HG03565 (cell line): ENCODE measurements at regions not wholly inside any gene's neighbourhood (a gene's known extent, or its start where the extent isn't known, plus 50 kb on each side); places are given as distances from the start of the nearest gene placed in this dataset.
"Not testable (repeated sequence)": the region's sequence is repeated elsewhere in the genome, so short reads cannot be mapped to it uniquely, and the experiment has no call there.

Source experiments
- ATAC-seq: cut with Tn5 transposase; IDR thresholded peaks from one replicate; pipeline ENCODE4 v1.9.1; 2021; ENCODE audit warnings: mild to moderate bottlenecking, moderate library complexity; ENCODE audit not compliant: unreplicated experiment

DNA sequence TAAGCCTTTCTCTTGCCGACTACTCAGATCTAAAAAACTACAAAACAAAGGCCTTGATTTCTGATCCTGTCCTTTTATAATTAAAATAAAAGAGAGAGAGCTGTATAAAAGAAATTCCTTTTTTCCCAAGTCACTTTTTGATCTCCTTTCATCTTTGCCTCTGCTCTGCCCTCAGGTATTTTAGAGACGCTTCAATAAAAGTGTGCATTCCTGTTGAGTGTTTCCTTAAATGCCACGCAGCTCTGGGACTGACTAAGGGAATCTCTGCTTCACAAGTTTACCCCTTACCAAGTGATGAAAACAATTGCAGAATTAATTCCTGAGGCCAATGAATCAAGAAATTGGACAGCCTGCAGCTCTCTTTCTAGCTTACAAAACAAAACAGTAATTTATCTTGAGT, 1109.8 kb downstream of the TMTC2 start:
- ATAC-seq = no peak

- no peak for ATAC-seq
Observed at GRCh38 chr12:83793616-83794015, 1106.9 kb downstream of the TMTC2 start.

- ATAC-seq = no peak
Observed at GRCh38 chr12:83784298-83784890, 1097.7 kb downstream of the TMTC2 start.

GRCh38 chr12:83779526-83779925, 1092.8 kb downstream of the TMTC2 start:
- ATAC-seq = no peak

GRCh38 chr12:83769151-83769550, 1082.4 kb downstream of the TMTC2 start:
- no peak for ATAC-seq

- ATAC-seq = no peak
Observed at GRCh38 chr12:83767723-83768122, 1081.0 kb downstream of the TMTC2 start.

DNA sequence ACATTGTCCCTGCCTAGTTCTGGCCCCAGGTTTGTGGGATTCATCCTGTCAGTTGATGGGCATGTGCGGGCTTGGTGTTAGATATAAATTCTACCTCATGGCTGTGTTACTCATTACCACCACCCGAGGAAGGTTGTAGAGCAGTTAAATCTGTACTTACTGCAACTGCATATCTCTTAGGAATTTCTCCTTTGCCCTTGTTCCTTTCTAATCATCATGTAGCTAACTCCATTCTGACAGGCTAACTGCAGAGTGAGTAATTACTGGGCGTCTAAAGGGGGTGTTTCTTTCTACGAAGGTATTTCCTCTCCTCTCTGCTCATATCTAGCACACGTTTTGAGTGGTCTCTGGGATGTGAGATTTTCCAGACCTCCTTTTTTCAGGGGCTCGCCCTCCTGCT, 1076.7 kb downstream of the TMTC2 start:
- no peak for ATAC-seq

GRCh38 chr12:83759906-83760305, 1073.2 kb downstream of the TMTC2 start:
- ATAC-seq = no peak

GRCh38 chr12:83758888-83759631, 1072.4 kb downstream of the TMTC2 start:
- no peak for ATAC-seq

- ATAC-seq = no peak
Observed at GRCh38 chr12:83753904-83754303, 1067.2 kb downstream of the TMTC2 start.

- no peak for ATAC-seq
Observed at GRCh38 chr12:83753205-83753604, 1066.5 kb downstream of the TMTC2 start.

- no peak for ATAC-seq
Observed at GRCh38 chr12:83739607-83740006, 1052.9 kb downstream of the TMTC2 start.

DNA sequence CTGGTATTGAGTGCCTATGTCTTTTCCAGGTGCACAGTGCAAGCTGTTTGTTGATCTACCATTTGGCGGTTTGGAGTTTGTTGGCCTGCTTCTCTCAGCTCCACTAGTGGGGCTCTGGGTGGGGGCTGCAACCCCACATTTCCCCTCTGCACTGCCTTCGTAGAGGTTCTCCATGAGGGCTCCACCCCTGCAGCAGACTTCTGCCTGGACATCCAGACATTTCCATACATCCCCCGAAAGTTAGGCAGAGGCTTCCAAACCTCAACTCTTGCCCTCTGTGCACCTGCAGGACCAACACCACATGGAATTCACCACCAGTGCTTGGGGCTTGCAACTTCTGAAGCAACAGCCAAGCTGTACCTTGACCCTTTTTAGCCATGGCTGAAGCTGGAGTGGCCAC, 1024.1 kb downstream of the TMTC2 start:
- no peak for ATAC-seq

- no peak for ATAC-seq
Observed at GRCh38 chr12:83709899-83710298, 1023.2 kb downstream of the TMTC2 start.

- no peak for ATAC-seq
Observed at GRCh38 chr12:83700838-83701237, 1014.1 kb downstream of the TMTC2 start.

DNA sequence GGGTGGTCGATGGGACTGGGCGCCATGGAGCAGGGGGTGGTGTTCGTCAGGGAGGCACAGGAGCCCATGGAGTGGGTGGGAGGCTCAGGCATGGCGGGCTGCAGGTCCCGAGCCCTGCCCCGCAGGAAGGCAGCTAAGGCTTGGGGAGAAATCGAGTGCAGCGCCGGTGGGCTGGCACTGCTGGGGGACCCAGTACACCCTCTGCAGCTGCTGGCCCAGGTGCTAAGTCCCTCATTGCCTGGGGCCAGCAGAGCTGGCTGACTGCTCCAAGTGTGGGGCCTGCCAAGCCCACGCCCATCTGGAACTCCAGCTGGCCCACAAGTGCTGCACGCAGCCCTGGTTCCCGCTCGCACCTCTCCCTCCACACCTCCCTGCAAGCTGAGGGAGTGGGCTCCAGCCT, 1009.6 kb downstream of the TMTC2 start:
- ATAC-seq = not testable (repeated sequence)

DNA sequence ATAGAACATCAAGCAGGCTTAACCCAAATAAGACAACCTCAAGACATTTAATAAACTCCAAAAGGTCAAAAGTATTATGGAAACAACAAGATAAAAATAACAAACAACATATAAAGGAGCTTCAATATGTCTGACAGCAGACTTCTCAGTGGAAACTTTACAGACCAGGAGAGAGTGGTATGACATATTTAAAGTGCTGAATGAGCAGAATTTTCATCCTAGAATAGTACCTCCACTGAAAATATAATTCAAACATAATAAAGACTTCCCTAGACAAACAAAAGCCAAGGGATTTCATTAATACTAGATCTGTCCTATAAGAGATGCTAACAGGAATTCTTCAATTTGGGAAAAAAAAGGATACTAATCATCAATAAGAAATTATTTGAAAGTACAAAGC, 1005.0 kb downstream of the TMTC2 start:
- ATAC-seq = no peak

GRCh38 chr12:83690465-83690864, 1003.8 kb downstream of the TMTC2 start:
- ATAC-seq = no peak

DNA sequence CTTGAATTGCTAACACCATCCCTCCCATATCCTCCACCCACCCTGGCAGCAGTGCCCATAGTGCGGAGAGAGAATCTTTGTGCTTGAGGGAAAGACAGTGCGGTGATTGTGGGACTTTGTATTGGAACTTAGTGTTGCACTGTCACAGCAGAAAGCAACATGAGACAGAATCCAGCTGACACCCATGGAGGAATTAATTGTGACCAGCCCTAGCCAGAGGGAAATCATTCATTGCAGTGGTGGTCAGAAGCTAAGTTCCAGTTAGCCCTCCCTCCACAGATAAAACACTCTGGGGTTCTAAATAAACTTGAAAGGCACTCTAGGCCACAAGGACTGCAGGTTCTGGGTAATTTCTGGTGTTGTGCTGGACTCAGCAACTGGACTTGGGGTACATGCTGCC, 1002.6 kb downstream of the TMTC2 start:
- ATAC-seq = no peak

DNA sequence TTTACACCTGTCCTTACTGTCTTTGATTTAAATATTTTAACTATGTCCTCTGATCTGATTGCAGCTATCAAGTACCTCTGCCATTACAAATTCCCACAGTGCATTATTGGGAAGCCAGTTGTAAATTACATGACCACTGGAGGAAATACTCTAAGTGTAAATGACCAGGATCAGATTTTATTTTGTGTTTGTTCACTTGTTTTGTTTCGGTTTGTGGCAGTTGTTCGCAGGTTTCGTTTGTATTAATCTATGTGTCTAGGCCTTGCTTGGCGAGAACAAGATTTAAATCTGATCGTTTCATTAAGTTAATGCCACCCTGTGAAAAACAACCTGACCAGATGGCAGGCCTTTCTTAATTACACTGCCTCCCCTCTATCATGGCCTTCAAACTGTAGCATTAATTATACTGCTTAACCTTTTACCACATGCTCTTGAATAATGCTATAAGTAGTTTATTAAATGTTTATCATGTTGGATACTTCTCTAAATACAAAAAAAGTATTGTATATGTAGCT, 990.1 kb downstream of the TMTC2 start:
- ATAC-seq = no peak

DNA sequence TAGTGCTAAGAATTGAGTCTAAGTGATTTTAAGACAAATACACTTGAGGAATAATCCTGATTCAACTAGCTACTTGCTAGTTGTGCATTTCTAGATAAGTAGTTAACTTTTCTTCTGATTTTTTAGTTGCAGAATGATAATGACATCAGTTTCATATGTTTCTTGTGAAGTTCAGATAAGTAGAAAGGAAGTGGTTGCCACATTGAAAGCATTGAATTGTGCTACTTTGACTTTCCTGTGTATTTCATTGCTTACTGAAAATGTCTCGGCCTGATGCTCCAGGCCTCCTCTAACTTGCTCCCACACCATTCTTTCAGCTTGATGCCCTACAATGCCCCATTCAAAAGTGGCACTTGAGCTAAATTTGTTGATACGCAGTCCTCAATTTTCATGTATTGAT, 980.0 kb downstream of the TMTC2 start:
- no peak for ATAC-seq

DNA sequence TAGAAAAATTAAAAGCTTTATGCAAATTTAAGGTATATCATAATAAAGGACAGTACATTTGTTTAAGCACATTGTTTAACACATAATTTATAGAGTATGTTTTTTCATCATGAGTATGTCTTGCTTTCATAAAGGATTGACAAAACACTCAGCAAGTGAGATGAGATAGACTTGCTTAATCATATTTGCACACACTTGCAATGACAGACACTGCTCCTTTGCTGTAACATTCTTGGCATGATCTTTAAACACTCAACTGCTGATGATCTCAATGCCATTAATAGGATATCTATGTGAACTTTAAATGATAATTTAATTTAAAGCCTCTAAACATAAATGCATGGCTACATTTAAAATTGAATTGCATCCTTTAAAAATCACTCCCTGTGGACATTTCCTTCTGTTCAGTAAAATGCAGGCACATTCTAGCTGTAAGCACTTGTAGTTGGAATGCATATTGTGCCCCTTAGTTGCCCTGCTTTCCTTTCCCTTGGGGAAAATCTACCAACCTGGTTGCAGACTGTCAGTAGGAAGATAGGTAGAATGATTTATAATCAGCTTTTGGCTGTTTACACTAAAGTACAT, 979.0 kb downstream of the TMTC2 start:
- no peak for ATAC-seq
